IPS-18a (cell line): ENCODE measurements at regions not wholly inside any gene's neighbourhood (a gene's known extent, or its start where the extent isn't known, plus 50 kb on each side); places are given as distances from the start of the nearest gene placed in this dataset.

Experiments
- H3K27ac ChIP-seq: one replicate; pipeline ENCODE4 v1.5.1; 2013; ENCODE audit warnings: low read length
- H3K27me3 ChIP-seq: one replicate; pipeline ENCODE4 v1.6.1; 2013; ENCODE audit warnings: mild to moderate bottlenecking, low read length; ENCODE audit not compliant: control insufficient read depth, insufficient read depth
- H3K36me3 ChIP-seq: one replicate; pipeline ENCODE4 v1.6.1; 2013; ENCODE audit warnings: low read depth, low read length; ENCODE audit not compliant: control insufficient read depth
- H3K4me1 ChIP-seq: one replicate; pipeline ENCODE4 v1.6.1; 2013; ENCODE audit warnings: low read depth, low read length; ENCODE audit not compliant: control insufficient read depth
- H3K4me3 ChIP-seq: one replicate; pipeline ENCODE4 v1.5.1; 2013; ENCODE audit warnings: low read length
- H3K9ac ChIP-seq: one replicate; pipeline ENCODE4 v1.6.1; 2013; ENCODE audit warnings: mild to moderate bottlenecking, low read length, moderate library complexity
- H3K9me3 ChIP-seq: one replicate; pipeline ENCODE4 v1.6.1; 2013; ENCODE audit warnings: low read depth, low read length; ENCODE audit not compliant: control insufficient read depth

- H3K27me3 ChIP-seq, result no peaks in the 10 kb centered on the region
- H3K36me3 ChIP-seq, result no peaks in the 10 kb centered on the region
- H3K27ac ChIP-seq, result no peak overlapping the region
- H3K9ac ChIP-seq, result no peak overlapping the region
- peaks cover 5% of the 10 kb centered on the region for H3K4me1 ChIP-seq
- H3K4me3 ChIP-seq, result no peak overlapping the region
- H3K9me3 ChIP-seq, result no peaks in the 10 kb centered on the region
Observed at GRCh38 chr14:25628390-25628789, 578.4 kb upstream of the STXBP6 start.

DNA sequence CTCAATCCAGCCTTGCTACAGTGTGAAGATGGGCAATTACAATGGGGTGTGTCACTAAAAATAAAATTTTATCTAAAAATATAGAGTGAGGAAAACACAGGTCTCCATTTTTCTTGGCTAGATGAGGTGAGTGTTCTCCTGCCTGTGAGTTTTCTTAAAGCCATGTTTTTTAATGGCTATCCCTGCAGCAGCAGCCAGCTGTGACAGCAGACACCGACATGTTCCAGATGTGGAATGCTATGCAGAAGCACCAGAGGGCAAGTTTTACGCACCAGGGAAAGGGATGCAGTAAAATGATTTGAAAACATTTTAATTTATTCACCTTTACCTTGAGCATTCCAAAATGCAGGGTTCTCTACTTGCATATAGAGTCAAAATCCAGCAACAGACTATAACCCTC lies 577.0 kb upstream of the STXBP6 start:
- Histone ChIP-seq H3K9me3 (no peaks in the 10 kb centered on the region), H3K27me3 (no peaks in the 10 kb centered on the region), H3K9ac (no peak overlapping the region), H3K4me1 (peaks cover 5% of the 10 kb centered on the region), H3K4me3 (no peak overlapping the region), H3K36me3 (no peaks in the 10 kb centered on the region), H3K27ac (no peak overlapping the region)

DNA sequence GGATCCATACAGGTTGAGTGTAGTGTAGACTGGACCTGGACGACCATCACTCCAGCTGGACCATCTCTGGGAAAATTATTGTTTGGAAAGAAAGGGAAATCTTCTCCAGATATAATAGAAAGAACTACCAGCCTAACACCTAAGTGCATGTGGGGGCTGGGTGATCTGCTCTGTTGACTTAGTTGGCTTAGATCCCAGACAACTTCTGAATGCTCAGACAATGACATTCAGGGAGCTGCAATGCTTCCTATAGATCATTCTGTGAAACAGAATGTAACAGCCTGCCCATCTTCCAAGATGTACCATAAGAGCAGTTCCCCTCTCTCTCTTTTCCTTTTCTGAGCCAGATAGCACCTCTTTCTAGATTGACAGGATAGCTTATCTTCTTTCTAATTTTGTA lies 572.8 kb upstream of the STXBP6 start:
- Histone ChIP-seq H3K27me3 (no peaks in the 10 kb centered on the region), H3K27ac (no peak overlapping the region), H3K4me3 (no peak overlapping the region), H3K9me3 (no peaks in the 10 kb centered on the region), H3K9ac (no peak overlapping the region), H3K36me3 (no peaks in the 10 kb centered on the region), H3K4me1 (no peaks in the 10 kb centered on the region)

DNA sequence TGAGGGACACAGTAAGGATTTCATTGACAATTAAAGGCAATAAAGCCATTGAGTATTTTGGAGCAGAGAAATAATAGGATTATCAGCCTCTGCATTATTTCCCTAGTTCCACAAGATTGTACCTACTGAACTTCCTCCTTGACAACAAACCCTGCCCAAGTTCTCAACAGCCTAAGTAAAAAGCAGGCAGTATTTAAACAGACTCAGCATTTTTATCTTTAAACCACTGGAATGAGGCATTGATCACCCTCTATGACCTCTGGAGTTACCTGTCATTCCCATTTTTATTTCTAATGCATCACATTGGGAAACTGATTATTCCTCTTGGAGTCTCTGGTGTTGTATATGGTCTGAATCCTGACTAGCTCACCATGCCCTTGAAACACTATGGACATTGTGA lies 570.6 kb upstream of the STXBP6 start:
- no peak overlapping the region for H3K4me3 ChIP-seq
- H3K36me3 ChIP-seq, result no peaks in the 10 kb centered on the region
- H3K9ac ChIP-seq, result no peak overlapping the region
- no peaks in the 10 kb centered on the region for H3K27me3 ChIP-seq
- H3K27ac ChIP-seq, result no peak overlapping the region
- H3K4me1 ChIP-seq, result no peaks in the 10 kb centered on the region
- peaks cover 10% of the 10 kb centered on the region for H3K9me3 ChIP-seq

DNA sequence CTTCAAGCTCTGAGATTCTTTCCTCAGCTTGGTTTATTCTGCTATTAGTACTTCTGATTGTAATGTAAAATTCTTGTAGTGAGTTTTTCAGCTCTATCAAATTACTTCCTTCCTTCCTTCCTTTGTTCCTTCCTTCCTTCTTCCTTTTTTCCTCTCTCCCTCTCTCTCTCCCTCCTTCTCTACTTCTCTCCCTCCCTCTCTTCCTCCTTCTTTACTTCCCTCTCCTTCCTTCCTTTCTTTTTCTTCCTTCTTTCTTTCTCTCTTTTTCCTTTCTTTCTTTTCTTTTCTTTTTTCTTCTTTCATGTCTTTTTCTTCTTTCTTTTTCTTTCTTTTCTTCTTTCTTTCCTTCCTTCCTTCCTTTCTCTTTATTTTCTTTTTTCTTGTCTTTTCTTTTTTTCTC lies 565.2 kb upstream of the STXBP6 start:
- Histone ChIP-seq H3K9ac (no peak overlapping the region), H3K27me3 (no peaks in the 10 kb centered on the region), H3K27ac (no peak overlapping the region), H3K4me3 (no peak overlapping the region), H3K9me3 (peaks cover 12% of the 10 kb centered on the region), H3K36me3 (no peaks in the 10 kb centered on the region), H3K4me1 (no peaks in the 10 kb centered on the region)

GRCh38 chr14:25607192-25607591 lies 557.2 kb upstream of the STXBP6 start:
- Histone ChIP-seq H3K4me1 (peaks cover 16% of the 10 kb centered on the region), H3K27ac (no peak overlapping the region), H3K36me3 (no peaks in the 10 kb centered on the region), H3K9me3 (no peaks in the 10 kb centered on the region), H3K4me3 (no peak overlapping the region), H3K27me3 (no peaks in the 10 kb centered on the region), H3K9ac (no peak overlapping the region)

DNA sequence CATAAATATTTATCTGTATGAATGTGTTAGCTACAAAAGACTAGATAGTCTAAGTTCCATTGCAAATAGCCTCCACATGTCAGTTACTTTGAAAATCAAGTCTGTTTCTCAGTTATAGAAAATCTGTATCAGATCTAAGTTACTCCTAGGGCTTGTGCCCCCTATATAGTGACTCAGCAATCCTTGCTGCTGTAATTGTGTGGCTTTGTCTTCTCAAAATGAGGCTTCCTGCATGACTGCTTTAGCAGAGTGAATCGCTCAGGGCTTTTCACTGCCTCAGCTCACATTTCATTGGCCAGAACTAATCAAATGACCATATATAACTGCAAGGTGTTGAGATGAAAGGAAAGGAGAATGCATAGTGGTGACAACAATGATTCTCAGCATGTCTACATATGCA lies 552.2 kb upstream of the STXBP6 start:
- Histone ChIP-seq H3K27me3 (no peaks in the 10 kb centered on the region), H3K36me3 (no peaks in the 10 kb centered on the region), H3K9ac (no peak overlapping the region), H3K27ac (no peak overlapping the region), H3K4me1 (peaks cover 6% of the 10 kb centered on the region), H3K9me3 (no peaks in the 10 kb centered on the region), H3K4me3 (no peak overlapping the region)

DNA sequence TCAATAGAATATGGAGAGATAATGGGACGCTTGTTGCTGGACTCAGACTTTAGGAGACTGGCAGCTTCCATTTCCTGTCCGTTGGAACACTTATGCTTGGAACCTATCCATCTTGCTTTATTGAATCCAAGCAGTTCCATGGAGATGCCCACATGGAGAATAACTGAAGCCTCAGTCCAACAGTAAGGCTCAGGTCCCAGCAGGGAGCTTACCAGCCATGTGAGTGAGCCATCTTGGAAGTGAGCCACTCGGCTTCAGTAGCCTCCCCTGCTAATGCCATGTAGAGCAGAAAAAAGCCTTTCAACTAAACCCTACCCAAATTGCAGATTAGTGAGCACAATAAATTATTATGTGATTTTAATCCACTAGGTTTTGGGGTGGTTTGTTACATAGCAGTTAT lies 538.8 kb upstream of the STXBP6 start:
- Histone ChIP-seq H3K27me3 (no peaks in the 10 kb centered on the region), H3K9me3 (no peaks in the 10 kb centered on the region), H3K4me3 (no peak overlapping the region), H3K9ac (no peak overlapping the region), H3K36me3 (no peaks in the 10 kb centered on the region), H3K4me1 (no peaks in the 10 kb centered on the region), H3K27ac (no peak overlapping the region)

GRCh38 chr14:25574628-25575325 lies 524.8 kb upstream of the STXBP6 start:
- no peak overlapping the region for H3K4me3 ChIP-seq
- no peaks in the 10 kb centered on the region for H3K9me3 ChIP-seq
- H3K36me3 ChIP-seq, result no peaks in the 10 kb centered on the region
- no peaks in the 10 kb centered on the region for H3K27me3 ChIP-seq
- peaks cover 18% of the 10 kb centered on the region for H3K4me1 ChIP-seq
- no peak overlapping the region for H3K27ac ChIP-seq
- no peak overlapping the region for H3K9ac ChIP-seq

- Histone ChIP-seq H3K27me3 (no peaks in the 10 kb centered on the region), H3K27ac (no peak overlapping the region), H3K4me3 (no peak overlapping the region), H3K9ac (no peak overlapping the region), H3K9me3 (no peaks in the 10 kb centered on the region), H3K36me3 (no peaks in the 10 kb centered on the region), H3K4me1 (peaks cover under 1% of the 10 kb centered on the region)
Observed at GRCh38 chr14:25570483-25570882, 520.5 kb upstream of the STXBP6 start.

DNA sequence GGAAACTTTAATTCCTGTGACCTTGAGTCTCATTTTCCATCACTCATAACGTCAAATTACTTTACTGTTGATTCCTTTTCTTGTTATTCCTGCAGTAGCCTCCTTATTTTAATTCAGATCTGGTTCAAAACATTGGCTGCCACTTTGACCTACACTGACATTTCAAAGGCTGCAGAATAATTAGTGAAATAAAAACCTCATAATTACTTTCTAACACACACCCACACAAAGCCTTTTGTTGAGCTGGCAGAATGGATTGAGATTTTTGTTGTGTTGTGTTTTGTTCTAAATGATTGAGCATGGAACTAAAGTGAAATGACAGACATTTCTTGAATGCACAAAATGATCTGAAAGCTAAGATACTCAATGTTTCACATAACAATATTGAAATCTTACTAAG lies 507.5 kb upstream of the STXBP6 start:
- Histone ChIP-seq H3K27ac (no peak overlapping the region), H3K9ac (no peak overlapping the region), H3K9me3 (no peaks in the 10 kb centered on the region), H3K4me3 (no peak overlapping the region), H3K36me3 (no peaks in the 10 kb centered on the region), H3K27me3 (no peaks in the 10 kb centered on the region), H3K4me1 (no peaks in the 10 kb centered on the region)

- Histone ChIP-seq H3K4me3 (no peak overlapping the region), H3K9ac (no peak overlapping the region), H3K4me1 (peaks cover 11% of the 10 kb centered on the region), H3K27ac (no peak overlapping the region), H3K27me3 (no peaks in the 10 kb centered on the region), H3K9me3 (no peaks in the 10 kb centered on the region), H3K36me3 (no peaks in the 10 kb centered on the region)
Observed at GRCh38 chr14:25552826-25553225, 502.9 kb upstream of the STXBP6 start.
